Stimulated activated CD4-positive, alpha-beta T cell treated with anti-CD3 and anti-CD28 coated beads, Interleukin-12 subunit alpha, Interleukin-12 subunit beta, amount 100 ng/mL, for 24 hours (primary cell): ENCODE measurements at regions not wholly inside any gene's neighbourhood (a gene's known extent, or its start where the extent isn't known, plus 50 kb on each side); places are given as distances from the start of the nearest gene placed in this dataset.

Experiments
- DNase-seq, 2 experiments: peaks; one replicate each; pipeline ENCODE4 v3.0.0-alpha.2; 2020; ENCODE audit warnings: low read depth in 2 of 2

DNA sequence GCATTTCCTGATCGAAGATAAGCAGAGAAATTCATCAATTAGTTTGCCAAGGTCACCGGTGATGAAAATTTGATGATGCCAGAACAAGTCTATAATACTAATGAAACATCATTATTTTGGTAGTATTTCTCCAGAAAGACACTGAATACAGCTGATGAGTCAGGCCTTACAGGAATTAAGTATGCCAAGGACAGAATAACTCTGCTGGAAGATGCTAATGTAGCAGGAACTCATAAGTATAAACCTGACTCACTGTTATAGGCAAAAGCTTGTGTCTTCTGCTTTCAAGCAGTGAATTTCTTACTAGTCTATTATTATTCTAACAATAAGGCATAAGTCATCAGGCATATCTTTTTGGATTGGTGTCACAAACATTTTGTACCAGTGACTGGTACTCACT, 1825.1 kb upstream of the IGFBP7 start:
- no peak for DNase-seq

DNA sequence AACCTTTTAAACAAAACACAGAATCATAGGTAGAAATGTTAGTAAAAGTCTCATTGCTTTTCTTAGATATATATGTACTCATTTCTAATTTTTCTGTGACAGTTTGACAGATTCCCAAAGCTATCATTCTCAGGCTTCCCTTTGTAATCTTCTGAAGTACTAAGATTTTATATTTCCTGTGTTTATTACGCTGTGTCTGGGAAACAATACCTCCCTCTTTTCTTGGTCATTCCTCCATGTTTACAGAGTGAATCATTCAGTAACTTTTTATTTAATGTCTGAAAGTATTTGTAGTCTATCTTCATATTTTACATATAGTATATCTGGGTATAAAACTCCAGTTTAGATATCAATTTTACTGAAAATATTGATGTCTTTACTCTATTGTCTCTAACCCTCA, 1826.3 kb upstream of the IGFBP7 start:
- no peak for DNase-seq

DNA sequence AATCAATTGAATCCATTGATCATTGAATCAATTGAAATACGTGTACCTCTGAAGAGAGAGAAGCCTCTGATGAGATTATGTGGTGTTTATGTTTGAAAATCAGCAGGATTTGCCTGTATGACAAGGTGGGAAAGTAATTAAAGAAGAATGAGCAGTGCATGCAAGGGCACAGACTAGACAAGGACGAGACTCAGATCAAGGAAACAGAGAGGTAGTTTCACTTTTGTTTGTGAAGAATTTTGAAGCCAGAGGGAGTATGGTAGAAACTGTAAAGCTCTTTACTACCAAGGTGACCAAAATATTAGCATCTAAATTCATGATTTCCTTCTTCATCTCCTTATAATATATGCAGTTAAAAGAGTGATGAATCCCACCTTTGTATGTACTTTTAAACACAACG, 1830.0 kb upstream of the IGFBP7 start:
- DNase-seq, result no peak

DNA sequence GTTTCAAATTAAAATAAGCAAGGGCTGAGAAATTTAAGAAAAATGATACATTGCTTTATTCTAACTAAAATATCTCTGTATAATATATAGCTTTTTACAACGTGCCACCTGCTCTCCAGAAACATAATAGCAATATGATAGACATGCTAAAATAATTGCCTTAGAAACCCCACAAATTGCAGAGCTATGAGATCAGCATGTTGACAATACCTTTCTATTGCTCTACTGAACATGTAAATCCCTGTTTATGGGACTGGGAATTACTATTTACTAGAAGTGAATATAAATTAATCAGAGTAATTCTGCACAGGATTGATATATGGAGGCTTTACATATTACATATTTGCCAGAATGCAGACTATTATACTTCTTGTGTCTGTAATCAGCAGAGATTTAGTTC, 1831.1 kb upstream of the IGFBP7 start:
- no peak for DNase-seq

DNA sequence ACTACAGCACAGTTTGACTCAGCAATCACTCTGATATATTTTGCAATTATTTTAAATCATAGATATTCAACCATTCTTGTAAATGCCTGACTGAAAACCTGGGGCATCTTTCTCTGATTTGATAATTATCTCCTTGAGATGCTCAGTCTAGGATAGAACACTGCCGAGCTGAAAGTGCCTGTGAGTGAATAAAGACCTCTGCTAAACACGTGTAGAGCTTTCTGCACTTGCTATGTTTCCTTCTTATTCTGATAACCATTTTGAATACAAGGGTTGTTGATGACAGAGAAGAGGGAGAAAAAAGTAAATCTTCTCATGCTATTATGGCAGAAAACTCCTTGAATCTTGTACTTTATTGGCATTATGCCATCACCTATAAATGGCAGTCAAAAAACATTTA, 1843.4 kb upstream of the IGFBP7 start:
- DNase-seq, result no peak

DNA sequence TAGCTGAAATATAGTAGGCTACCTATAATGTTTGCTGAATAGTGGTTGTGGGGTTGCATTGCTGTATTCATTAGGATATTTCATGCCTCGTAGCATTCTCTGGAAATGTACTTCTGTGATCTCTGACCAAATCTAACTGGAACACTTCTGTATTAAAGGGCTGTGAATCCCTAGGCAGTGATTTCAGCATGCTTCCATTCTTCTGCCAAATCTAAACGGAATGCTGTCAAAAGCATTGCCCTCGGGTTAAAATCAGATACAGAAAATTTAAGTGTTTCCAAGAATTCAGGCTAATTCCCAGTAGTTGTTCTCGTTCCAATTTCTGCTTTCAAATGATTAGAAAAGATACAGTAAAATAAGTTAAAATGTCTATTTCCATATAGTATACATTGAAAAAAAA, 1847.5 kb upstream of the IGFBP7 start:
- no peak for DNase-seq

DNA sequence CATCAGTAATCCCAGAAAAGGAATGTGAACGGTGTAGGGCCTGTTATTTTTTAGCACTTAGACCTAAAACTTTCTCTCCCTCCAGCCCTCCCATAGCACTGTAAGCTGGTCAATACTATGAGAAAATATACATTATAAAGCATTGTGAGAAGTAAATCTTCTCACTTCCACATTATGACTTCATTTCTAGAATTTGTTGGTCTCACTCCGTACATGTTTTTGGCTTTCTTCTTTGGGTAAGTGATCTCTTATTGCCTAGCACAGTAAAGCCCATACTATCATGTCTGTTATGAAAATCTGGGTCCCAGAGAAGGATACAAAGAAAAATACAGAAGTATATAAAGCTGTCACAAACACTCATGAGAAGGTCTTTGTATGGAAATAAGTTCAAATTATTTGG, 1851.1 kb upstream of the IGFBP7 start:
- no peak for DNase-seq

DNA sequence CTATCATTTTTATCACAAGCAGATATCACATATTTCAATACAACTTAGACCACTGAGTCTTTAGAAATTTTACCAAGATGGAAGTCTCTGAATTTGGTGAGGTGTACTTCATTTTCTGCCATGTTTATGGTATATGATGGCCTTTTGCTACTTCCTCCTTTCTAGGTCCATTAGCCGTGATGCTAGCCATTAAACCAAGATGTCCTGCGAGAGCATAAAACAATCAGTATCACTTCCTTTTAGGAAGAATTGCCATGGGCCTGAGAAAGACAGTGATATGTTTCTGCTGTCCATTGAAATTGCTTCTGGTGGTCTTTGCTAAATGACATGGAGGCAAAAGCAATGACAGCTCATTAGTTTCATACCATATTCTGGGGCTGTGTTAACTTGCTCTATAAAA, 1851.7 kb upstream of the IGFBP7 start:
- DNase-seq, result no peak

DNA sequence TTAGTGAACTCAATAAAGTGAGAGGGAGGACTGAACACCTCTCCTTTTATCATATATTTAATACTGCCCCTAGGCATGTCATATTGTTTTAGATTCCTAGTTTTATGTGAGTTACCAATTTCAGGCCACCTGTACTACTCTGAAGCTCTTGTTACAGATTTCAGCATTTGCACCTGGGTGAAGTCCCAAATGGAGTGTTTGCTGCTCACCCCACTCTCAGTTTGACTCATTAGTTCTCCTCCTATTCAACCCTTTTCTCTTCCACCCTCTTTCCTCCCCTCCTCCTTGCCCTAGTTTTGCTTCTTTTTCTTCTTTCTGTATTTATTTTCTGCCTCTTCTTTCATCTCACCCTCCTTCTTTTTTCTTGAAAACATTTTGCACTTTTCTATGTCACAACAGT, 1852.2 kb upstream of the IGFBP7 start:
- no peak for DNase-seq

DNA sequence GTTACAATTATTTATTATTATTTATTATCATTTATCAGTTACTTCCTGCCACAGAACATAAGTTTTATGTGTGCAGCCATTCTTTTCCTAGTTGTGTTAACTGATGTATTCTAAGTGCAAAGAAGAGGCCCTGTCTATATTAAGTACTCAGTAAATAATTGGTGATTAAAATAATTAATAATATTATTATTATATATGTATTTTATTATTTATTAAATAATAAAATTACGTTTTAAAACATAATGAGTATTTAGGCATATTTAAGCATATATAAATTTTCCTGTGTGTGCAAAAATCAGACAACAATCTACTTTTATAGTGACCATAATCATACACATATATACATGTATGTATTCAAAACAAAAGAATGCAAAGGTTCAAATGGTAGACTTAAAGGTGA, 1871.6 kb upstream of the IGFBP7 start:
- DNase-seq, result no peak

DNA sequence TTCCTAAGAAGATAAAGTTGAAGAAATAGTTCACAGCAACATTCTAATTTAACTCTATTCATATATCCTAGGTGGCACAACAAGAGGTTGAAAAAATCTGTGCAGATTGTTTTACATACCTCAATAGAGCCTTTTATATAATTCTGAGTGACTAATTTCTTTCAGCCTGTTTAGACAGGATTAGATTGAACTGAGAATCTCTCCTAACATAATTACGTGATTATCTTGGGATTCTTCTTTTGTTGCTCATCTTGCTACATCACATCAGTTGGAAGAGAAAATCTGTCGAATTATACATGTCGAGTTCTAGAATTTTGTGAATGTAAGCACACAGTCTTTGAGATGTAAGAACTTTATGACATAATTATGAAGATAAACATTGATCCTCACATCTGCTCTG, 1873.7 kb upstream of the IGFBP7 start:
- no peak for DNase-seq

DNA sequence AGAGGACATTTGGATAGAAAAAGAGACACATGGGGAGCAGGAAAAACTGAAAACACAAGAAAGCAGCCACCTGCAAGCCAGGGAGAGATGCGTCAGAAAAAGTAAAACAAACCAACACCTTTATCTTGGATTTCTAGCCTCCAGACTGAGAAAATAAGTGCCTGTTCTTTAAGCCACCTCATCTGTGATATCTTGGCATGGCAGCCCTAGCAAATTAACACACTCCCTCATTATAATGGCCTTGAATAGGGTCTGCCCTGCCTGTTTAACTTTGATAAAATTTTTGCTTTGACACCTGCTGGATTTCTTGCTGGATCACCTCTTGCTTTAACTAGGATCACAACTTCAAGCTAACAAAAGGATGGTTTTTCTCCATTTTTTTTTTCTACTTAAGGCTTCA, 1892.0 kb upstream of the IGFBP7 start:
- DNase-seq, result no peak

DNA sequence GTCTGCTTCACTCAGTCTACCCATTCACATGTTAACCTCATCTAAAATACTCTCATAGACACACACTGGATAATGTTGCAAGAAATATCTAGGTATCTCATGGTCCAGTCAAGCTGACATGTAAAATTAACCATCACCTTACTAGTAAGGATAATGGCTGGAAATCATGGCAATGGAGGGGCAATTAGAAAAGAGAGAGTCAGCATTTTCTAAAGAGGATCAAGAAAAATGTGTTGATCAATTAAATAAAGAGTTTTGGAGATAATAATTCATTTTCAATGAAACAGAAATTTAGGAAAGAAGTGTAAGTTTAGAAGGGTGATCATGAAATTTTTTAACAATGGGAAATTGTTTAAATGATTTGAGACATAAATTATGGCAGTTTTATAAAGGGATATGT, 1914.1 kb upstream of the IGFBP7 start:
- DNase-seq, result no peak

DNA sequence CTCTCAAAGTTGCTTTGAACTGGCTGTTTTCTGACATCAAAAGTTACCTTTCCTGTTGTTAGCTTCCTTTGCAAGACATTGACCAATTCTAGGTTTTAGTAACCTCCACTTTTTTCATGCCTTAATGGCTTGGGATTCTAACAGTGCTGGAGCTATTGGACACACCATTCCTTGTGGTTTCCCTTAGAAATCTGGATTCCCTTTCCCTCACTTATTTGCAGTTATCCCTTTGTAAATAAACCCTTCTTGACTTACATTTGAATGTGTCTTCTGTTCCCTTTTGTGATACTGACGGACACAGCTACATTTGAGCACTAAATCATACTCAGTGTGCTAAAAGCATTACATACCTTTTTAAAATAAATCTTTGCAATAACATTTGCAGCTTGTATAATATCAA, 1927.6 kb upstream of the IGFBP7 start:
- DNase-seq, result no peak

DNA sequence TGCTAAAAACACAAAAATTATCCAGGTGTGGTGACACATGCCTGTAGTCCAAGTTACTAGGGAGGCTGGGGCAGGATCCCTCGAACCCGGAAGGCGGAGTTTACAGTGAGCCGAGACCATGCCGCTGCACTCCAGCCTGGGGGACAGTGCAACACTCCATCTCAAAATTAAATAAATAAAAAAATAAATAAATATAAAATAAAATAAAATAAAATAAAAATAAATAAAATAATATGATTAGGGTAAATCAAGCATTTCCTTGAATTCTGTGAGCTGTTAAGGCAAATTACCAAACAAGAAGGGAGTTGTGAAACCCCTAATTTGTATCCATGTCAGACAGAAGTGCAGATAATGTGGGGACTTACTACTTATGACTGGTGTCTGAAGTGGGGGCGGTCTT, 1928.9 kb upstream of the IGFBP7 start:
- DNase-seq, result no peak

DNA sequence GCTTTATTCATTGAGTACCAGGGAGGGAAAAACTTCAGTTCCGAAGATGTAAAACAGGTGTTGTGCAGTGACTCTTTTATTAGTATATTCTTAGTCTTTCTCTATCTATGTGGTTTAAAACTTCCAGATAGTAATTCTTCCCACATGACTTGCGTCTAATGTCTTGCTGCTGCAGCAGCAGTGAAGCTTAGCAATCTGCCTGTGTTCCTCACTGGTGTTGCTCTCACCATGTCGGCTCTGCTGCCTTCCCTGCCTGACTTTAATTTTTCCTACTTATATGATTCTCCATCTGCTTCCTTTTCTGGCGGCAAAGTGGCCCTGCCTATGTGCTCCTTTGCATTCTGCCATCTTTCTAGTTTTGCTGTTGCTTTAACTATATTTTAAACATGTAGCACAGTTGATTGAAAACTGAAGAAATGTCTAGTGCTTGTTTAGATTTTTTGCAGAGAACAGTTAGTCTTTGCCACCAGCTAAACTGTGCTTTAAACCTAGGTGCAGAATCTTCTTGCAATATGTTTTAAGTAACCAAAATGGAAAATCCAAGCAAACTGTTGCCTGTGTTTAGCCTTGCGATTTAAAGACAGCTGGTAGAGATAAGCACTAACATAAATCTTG, 1934.2 kb upstream of the IGFBP7 start:
- no peak for DNase-seq

DNA sequence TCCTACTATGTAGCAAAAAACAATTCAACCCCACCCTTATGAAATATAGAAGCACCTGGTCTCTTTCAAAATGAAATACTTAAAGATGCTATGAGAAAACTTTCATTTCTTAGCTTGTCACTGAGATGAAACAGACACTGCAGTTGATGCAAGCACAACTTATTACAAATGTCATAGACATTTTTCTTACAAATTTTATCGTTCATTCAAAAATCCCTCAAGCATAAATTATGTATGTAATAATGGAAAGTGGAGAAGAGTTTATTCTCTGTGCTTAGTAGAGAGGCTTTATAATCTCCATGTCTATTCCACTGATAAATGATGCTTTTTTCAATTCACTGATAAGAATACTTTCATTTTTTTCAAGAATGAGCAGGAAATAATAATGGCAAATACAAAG, 1943.9 kb upstream of the IGFBP7 start:
- no peak for DNase-seq

DNA sequence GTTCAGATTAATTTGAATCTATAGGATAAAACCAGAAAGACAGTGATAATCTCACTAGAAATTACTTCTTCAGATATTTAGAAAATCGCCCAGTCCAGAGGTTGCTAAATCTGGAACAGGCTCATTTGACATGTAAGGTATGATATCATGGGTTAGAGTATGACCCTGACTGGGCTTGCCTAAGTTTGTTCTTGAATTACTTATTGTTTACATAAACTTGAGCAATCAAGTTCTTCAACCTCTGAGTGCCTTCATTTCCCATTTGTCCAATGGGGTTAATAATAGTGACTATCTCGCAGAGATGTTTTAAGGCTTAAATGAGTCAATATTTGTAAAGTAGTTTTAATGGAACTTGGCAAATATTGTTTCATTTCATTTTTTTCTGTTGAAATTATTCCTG, 1947.6 kb upstream of the IGFBP7 start:
- DNase-seq, result no peak

DNA sequence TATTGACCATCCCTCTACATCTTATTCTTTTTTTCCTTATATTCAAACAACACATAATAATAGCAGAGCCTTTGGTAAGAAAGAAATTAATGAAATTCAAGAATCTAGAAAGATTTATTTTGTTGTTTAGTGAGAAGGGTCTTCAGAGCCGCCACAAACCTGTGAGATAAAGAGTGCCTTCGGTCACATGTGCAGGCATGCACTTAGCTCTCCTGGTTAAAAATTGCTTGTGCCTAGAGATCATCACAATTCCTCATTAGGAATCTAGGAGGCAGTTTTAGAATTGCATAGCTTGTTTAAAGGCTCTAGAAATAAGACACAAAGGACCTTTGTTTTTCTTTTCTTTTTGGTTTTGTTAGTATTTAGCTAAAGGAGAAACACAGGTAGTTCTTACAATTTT, 1948.4 kb upstream of the IGFBP7 start:
- no peak for DNase-seq

DNA sequence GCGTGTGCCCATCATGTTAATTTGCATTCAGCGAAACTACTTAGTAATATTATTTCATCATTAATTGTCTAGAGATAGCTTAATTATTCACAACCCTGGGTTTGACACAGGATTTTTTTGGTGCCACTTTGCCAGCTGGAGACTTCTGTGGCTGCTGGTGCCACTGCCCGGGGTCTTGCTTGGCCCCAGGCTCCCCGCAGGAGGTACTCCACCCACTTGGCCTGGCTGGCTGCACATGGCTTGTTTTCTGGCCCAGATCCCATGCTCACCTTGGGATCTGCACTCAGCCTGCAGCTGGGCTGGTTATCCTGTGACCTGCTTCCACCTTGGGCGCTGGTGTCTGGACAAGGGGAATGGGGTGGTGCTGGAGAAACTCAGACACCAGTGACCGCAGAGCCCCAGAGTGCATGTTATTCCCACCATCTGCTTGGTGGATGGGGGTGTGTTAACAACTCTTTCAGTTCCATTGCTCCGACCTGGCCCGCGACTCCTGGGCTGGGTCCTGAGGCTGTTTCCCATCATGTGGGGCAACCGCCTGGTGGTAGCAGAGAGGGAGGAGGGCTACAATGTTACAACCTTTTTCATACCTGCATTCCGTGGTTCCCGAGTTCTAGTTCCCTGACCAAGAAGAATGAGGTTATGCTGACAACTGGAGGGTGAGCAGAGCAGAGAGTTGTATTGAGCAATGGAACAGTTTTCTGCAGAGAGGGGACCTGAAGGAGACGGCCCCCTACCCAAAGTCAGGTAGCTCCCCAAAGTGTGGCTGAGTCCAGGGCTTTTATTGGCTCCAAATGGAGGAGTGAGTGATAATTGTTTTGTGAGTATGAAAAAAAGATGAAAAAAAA, 1950.0 kb upstream of the IGFBP7 start:
- no peak for DNase-seq

DNA sequence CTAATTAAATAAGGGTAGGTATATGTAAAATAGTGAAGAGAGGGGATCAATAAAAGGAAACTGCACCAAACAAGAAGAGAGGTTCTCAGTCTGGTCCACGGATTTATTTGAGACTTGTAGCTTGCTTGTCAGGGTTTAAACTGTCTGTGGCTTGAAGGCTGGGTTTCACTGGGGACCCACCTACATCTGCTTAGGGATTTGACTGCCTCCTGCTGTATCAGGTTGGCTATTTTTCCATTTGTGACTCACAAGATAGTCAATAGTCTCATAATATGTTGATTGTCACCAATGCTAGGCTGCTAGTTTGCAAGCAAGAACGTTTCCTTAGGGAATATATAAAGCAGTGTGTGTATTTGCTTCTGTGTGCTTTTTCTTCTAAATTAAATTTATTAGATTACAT, 1950.7 kb upstream of the IGFBP7 start:
- no peak for DNase-seq

DNA sequence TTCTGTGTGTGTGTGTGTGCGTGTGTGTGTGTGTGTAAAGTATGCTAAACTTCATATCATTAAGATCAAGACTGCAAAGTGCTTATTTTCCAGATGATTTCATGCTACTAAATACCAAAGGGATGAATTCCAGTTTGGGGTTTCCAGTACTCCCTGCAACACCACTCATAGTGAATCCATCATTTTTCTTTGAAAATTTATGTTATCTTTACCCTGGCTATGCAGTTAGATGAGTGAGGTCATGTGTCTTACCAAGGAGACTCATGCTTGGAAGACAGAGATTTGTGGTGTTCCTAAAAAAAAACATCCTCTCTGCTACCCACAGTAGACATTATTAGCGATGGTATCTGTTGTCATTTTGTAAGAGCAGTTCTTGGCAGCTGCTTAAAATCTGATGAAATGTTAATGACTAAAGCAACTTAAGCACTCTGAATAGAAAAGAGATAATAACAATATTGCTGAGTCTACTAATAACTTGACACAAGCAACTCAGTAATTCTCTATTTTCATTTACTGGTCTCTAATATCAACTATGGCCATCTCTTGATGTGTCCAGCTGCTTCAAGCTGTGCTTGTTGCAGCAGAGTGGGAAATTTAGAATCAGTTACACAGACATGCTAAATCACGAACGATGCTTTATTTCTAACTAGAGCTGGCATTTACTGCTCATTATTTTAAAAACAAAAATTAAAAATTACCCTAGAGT, 1953.0 kb upstream of the IGFBP7 start:
- no peak for DNase-seq
